ENCODE measurements at regions not wholly inside any gene's neighbourhood (a gene's known extent, or its start where the extent isn't known, plus 50 kb on each side); places are given as distances from the start of the nearest gene placed in this dataset.

- peaks cover 0 to 63% of the 10 kb centered on the region in 2 donors for H3K27me3 ChIP-seq
- intact Hi-C loops (cut with DNase I; ENCODE audit: low total_unique reads) = no loop called here
These were observed 59.9 kb upstream of the BHLHE23 start for GRCh38 chr20:63066506-63067265.

GRCh38 chr20:63065911-63066310 is 59.1 kb upstream of the BHLHE23 start:
- no peak for TF ChIP-seq CTCF (IDR thresholded peaks at IDR 0.05)
- Histone ChIP-seq H3K27ac (no peak overlapping the region), H3K27me3 (peaks cover 0 to 56% of the 10 kb centered on the region in 2 donors), H3K4me3 (no peak overlapping the region), H3K36me3 (no peaks in the 10 kb centered on the region), H3K4me1 (peaks cover 0 to 9% (median 4%) of the 10 kb centered on the region in 4 donors), H3K9me3 (no peaks in the 10 kb centered on the region)
- intact Hi-C loops (cut with DNase I; ENCODE audit: low total_unique reads) = no loop called here
- DNase-seq = peak in 1 of 2 donors; percentile 54

More at GRCh38 chr20:63066506-63067265, 59.9 kb upstream of the BHLHE23 start:
- peak in 1 of 2 donors; percentile 46 for DNase-seq
- Histone ChIP-seq H3K9me3 (no peaks in the 10 kb centered on the region), H3K27ac (no peak overlapping the region), H3K36me3 (no peaks in the 10 kb centered on the region), H3K4me3 (no peak overlapping the region), H3K4me1 (peaks cover 0 to 9% (median 4%) of the 10 kb centered on the region in 4 donors)
- no peak for TF ChIP-seq CTCF (IDR thresholded peaks at IDR 0.05)

DNA sequence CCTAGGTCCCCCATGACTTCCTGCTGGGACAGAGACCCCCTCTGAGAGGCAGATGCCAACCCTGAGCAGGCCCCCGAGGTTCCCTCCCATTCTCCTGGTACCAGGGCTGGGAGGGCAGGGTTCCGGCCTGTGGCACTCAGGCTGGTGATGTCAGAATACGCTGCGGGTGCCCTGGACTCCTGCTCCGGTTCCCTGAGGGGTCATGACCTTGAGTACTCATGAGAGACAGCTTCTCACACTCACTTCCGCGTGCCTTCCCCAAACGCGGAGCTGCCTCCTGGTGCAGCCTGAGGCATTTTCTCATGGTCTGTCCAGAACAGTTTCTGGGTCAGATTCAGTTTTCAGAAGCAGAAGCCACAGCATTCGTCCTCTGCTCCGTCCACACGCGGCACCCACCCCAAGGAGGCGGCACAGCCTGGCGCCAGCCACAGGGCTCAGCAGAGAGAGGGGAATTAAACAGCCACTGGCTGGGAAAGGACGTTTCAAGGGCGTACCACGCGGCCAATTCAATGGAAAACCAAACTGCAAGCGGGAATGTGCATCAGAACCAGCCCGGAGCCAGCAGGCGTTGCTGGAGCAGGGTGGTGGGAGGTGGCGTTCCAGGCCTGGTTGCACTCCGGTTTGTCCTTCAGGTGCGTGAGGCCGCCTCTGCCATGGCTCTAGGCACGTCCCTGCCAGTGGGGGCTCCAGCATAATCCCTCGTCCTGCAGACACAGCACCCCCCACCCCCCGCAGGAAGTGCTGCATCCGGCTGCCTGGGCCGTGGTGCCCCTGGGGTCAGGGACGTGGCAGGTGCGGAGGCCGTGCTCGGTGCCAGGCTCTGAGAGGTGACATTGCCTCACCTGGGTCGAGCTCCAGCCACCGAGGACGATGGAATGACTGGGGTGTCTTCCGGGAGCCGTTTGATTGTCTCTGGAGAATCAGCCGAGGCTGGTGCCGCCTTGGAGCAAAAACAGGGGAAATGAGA is 58.3 kb upstream of the BHLHE23 start:
- peak in 1 of 2 donors; percentile 50 for DNase-seq
- Histone ChIP-seq H3K4me3 (no peak overlapping the region), H3K36me3 (no peaks in the 10 kb centered on the region), H3K4me1 (peaks cover 0 to 7% (median 4%) of the 10 kb centered on the region in 4 donors), H3K9me3 (no peaks in the 10 kb centered on the region), H3K27me3 (peaks cover 0 to 62% of the 10 kb centered on the region in 2 donors), H3K27ac (no peak overlapping the region)
- no peak for TF ChIP-seq CTCF (IDR thresholded peaks at IDR 0.05)
- intact Hi-C loops (cut with DNase I; ENCODE audit: low total_unique reads) = no loop called here

GRCh38 chr20:63064310-63064709 is 57.5 kb upstream of the BHLHE23 start:
- Histone ChIP-seq H3K4me1 (peaks cover 0 to 1% (median 0%) of the 10 kb centered on the region in 4 donors), H3K4me3 (no peak overlapping the region), H3K27ac (no peak overlapping the region), H3K9me3 (no peaks in the 10 kb centered on the region), H3K36me3 (no peaks in the 10 kb centered on the region), H3K27me3 (peaks cover 0 to 69% of the 10 kb centered on the region in 2 donors)
- intact Hi-C loops (cut with DNase I; ENCODE audit: low total_unique reads) = no loop called here
- TF ChIP-seq CTCF (IDR thresholded peaks at IDR 0.05) = no peak
- peak in 1 of 2 donors; percentile 34 for DNase-seq

GRCh38 chr20:63062188-63063140 is 55.7 kb upstream of the BHLHE23 start:
- TF ChIP-seq CTCF (IDR thresholded peaks at IDR 0.05) = no peak
- Histone ChIP-seq H3K9me3 (no peaks in the 10 kb centered on the region), H3K4me1 (no peaks in the 10 kb centered on the region), H3K36me3 (no peaks in the 10 kb centered on the region), H3K4me3 (no peak overlapping the region), H3K27ac (no peak overlapping the region), H3K27me3 (peaks cover 0 to 82% of the 10 kb centered on the region in 2 donors)
- no peak for DNase-seq
- intact Hi-C loops (cut with DNase I; ENCODE audit: low total_unique reads) = no loop called here
